MCF 10A (cell line): ENCODE measurements at regions not wholly inside any gene's neighbourhood (a gene's known extent, or its start where the extent isn't known, plus 50 kb on each side); places are given as distances from the start of the nearest gene placed in this dataset.

Experiments
- BruUV-seq: library from RNA; stranded (reverse); fragments of 400-500 nt; replicated peaks from 2 replicates; lab custom pipeline; 2021; lab: Mats Ljungman, UMichigan
- CTCF ChIA-PET: fragments of 300-600 bp; sonication (Branson Sonifier 250); formaldehyde crosslinking; extraction: SDS; loops from one replicate; lab custom pipeline; 2021; ENCODE audit warnings: antibody characterized with exemption, inconsistent platforms; lab: Yijun Ruan, JAX
- POLR2A ChIA-PET: fragments of 300-600, 350-650 bp; sonication (Branson Sonifier 250); formaldehyde crosslinking; extraction: SDS; loops from one replicate; lab custom pipeline; 2020; ENCODE audit warnings: antibody characterized with exemption, inconsistent platforms; lab: Yijun Ruan, JAX
- DNase-seq: peaks from one replicate; pipeline ENCODE4 v3.0.0-alpha.2; 2018; ENCODE audit not compliant: unreplicated experiment
- H3K27ac Mint-ChIP-seq: one replicate; pipeline ENCODE4 v1.8.0; 2022; ENCODE audit warnings: mild to moderate bottlenecking, low read depth, mixed read lengths; ENCODE audit not compliant: unreplicated experiment
- H3K27me3 Mint-ChIP-seq: one replicate; pipeline ENCODE4 v1.8.0; 2022; ENCODE audit warnings: mixed read lengths; ENCODE audit not compliant: insufficient read depth, unreplicated experiment
- H3K36me3 Mint-ChIP-seq: one replicate; pipeline ENCODE4 v1.8.0; 2022; ENCODE audit warnings: mild to moderate bottlenecking, moderate library complexity, mixed read lengths; ENCODE audit not compliant: insufficient read depth, unreplicated experiment
- H3K4me1 Mint-ChIP-seq: one replicate; pipeline ENCODE4 v1.8.0; 2022; ENCODE audit warnings: mixed read lengths; ENCODE audit not compliant: insufficient read depth, unreplicated experiment
- H3K4me3 Mint-ChIP-seq: one replicate; pipeline ENCODE4 v1.8.0; 2022; ENCODE audit warnings: mild to moderate bottlenecking, moderate library complexity, mixed read lengths; ENCODE audit not compliant: unreplicated experiment
- H3K9me3 Mint-ChIP-seq: one replicate; pipeline ENCODE4 v1.8.0; 2022; ENCODE audit warnings: mixed read lengths; ENCODE audit not compliant: unreplicated experiment
- CTCF ChIP-seq: fragments of 200-600 bp; IDR thresholded peaks from one replicate; pipeline ENCODE4 v1.8.0; 2022; ENCODE audit warnings: antibody characterized with exemption, mild to moderate bottlenecking; ENCODE audit not compliant: unreplicated experiment
- intact Hi-C: fragments of 100-400 bp; cut with micrococcal nuclease; formaldehyde crosslinking; loops from 2 replicates; pipeline ENCODE4 v1.14.1; 2022

- DNase-seq: no peak
- BruUV-seq: no TSS peak
- H3K27me3 Mint-ChIP-seq: peaks cover 44% of the 10 kb centered on the region
- H3K4me1 Mint-ChIP-seq: no peaks in the 10 kb centered on the region
- TF ChIP-seq CTCF: no peak
- CTCF ChIA-PET: no interaction called here
- H3K27ac Mint-ChIP-seq: no peak overlapping the region
- no peaks in the 10 kb centered on the region for H3K9me3 Mint-ChIP-seq
- intact Hi-C loops: no loop called here
- no peaks in the 10 kb centered on the region for H3K36me3 Mint-ChIP-seq
- H3K4me3 Mint-ChIP-seq: no peak overlapping the region
- POLR2A ChIA-PET: no interaction called here
Measured at GRCh38 chr3:36013425-36013824, 366.9 kb upstream of the STAC start.

GRCh38 chr3:36025232-36025631 is 355.1 kb upstream of the STAC start:
- CTCF ChIA-PET: no interaction called here
- peaks cover 11% of the 10 kb centered on the region for H3K27me3 Mint-ChIP-seq

GRCh38 chr3:36032180-36033047 is 347.9 kb upstream of the STAC start:
- no peaks in the 10 kb centered on the region for H3K4me1 Mint-ChIP-seq
- ChIA-PET CTCF (no interaction called here), POLR2A (no interaction called here)
- no peaks in the 10 kb centered on the region for H3K27me3 Mint-ChIP-seq
- H3K27ac Mint-ChIP-seq: no peak overlapping the region
- TF ChIP-seq CTCF: no peak
- no peaks in the 10 kb centered on the region for H3K36me3 Mint-ChIP-seq
- intact Hi-C loops: no loop called here
- no peaks in the 10 kb centered on the region for H3K9me3 Mint-ChIP-seq
- DNase-seq: no peak
- no TSS peak for BruUV-seq
- H3K4me3 Mint-ChIP-seq: no peak overlapping the region

More at GRCh38 chr3:36025232-36025631, 355.1 kb upstream of the STAC start:
- no peak overlapping the region for H3K27ac Mint-ChIP-seq
- H3K4me1 Mint-ChIP-seq: no peaks in the 10 kb centered on the region
- POLR2A ChIA-PET: no interaction called here
- TF ChIP-seq CTCF: no peak
- no peaks in the 10 kb centered on the region for H3K9me3 Mint-ChIP-seq
- no TSS peak for BruUV-seq
- H3K36me3 Mint-ChIP-seq: no peaks in the 10 kb centered on the region
- no peak for DNase-seq
- no peak overlapping the region for H3K4me3 Mint-ChIP-seq
- intact Hi-C loops: no loop called here

GRCh38 chr3:36058404-36059030 is 321.8 kb upstream of the STAC start:
- no TSS peak for BruUV-seq
- POLR2A ChIA-PET: no interaction called here
- intact Hi-C loops: no loop called here

More at GRCh38 chr3:36058404-36059030, 321.8 kb upstream of the STAC start:
- H3K4me3 Mint-ChIP-seq: no peak overlapping the region
- DNase-seq: no peak
- H3K9me3 Mint-ChIP-seq: no peaks in the 10 kb centered on the region
- peaks cover 14% of the 10 kb centered on the region for H3K27me3 Mint-ChIP-seq
- no peaks in the 10 kb centered on the region for H3K36me3 Mint-ChIP-seq
- CTCF ChIA-PET: no interaction called here
- H3K4me1 Mint-ChIP-seq: no peaks in the 10 kb centered on the region
- H3K27ac Mint-ChIP-seq: no peak overlapping the region
- TF ChIP-seq CTCF: no peak
